ENCODE measurements at regions not wholly inside any gene's neighbourhood (a gene's known extent, or its start where the extent isn't known, plus 50 kb on each side); places are given as distances from the start of the nearest gene placed in this dataset.

DNA sequence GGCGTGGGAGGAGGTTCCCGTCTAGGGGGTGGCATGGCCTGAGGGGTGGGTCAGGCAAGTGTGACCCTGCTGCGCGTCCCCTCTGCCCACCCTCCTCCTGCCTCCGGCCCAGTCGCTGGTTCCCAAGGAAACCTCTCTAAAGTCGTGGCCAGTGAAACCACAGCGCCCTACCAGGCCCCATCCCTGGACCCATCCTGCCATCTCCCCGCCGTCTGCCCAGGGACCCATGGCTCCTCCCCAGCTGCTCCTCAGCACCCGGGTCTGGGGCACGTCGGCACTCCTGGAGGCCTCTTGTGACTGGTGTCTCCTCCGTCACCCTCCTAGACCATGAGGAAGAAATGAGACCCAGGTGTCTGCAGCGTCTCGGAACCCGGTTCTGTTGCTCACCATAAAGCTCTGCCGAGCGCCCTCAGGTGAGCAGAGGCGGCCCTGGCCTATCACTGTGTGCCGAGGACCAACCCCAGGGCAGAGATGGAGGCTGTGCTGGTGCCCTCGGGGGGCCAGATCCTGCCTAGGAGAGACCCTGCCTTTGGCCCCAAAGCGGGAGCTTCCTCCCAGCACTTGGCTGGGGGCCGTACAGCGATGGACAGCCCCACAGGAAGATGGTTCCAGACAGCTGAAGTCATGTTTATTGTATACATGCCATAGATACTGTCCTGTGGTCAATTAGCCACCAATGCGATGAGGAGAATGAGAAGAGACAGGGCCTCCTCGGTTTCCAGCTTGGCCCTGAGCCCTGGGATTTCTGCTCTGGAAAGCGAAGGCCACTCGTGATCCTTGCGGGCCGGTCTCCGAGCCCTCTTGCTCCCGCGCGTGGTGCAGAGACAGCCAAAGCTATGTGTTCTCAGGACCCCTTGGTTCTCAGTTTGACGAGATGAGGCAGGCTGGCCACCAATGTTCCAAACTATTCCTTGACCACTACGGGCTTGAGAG lies 222.5 kb upstream of the RTL1 start:
- intact Hi-C loops (cut with DNase I): no loop called here
- H3K9me3 ChIP-seq: no peaks in the 10 kb centered on the region
- H3K27ac ChIP-seq: no peak overlapping the region
- peaks cover 0 to 34% (median 21%) of the 10 kb centered on the region in 7 donors for H3K27me3 ChIP-seq
- DNase-seq: no peak
- peaks cover 0 to 2% (median 0%) of the 10 kb centered on the region in 9 donors for H3K4me1 ChIP-seq
- no peak for ATAC-seq
- H3K36me3 ChIP-seq: no peaks in the 10 kb centered on the region
- 85 to 89% methylated on average over 37 of the region's 37 CpGs for WGBS, 2 donors
- TF ChIP-seq, protein P1, sequence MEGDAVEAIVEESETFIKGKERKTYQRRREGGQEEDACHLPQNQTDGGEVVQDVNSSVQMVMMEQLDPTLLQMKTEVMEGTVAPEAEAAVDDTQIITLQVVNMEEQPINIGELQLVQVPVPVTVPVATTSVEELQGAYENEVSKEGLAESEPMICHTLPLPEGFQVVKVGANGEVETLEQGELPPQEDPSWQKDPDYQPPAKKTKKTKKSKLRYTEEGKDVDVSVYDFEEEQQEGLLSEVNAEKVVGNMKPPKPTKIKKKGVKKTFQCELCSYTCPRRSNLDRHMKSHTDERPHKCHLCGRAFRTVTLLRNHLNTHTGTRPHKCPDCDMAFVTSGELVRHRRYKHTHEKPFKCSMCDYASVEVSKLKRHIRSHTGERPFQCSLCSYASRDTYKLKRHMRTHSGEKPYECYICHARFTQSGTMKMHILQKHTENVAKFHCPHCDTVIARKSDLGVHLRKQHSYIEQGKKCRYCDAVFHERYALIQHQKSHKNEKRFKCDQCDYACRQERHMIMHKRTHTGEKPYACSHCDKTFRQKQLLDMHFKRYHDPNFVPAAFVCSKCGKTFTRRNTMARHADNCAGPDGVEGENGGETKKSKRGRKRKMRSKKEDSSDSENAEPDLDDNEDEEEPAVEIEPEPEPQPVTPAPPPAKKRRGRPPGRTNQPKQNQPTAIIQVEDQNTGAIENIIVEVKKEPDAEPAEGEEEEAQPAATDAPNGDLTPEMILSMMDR (IDR thresholded peaks at IDR 0.05): no peak
- H3K4me3 ChIP-seq: no peak overlapping the region

DNA sequence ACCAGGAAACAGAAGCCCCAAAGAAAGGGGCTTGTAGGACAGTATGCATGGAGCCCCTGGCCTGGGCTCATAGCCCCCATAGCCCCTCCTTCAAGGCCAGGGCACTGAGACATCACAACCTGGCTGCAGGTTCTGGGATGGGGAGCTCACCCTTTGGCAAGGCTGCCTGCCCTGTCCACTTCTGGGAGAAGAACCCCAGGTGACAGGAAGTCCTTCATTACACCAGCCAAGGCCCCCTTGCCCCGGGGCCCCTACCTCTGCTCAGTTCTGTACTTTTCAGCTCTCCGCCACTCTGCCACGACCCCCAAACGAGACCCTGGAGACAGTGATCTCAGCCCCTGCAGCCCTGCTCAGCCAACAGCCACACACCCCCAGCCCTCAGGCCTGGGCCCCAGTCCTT lies 223.2 kb upstream of the RTL1 start:
- H3K9me3 ChIP-seq: no peaks in the 10 kb centered on the region
- intact Hi-C loops (cut with DNase I): no loop called here
- peaks cover 0 to 39% (median 26%) of the 10 kb centered on the region in 7 donors for H3K27me3 ChIP-seq
- 73 to 77% methylated on average over 4 of the region's 4 CpGs for WGBS, 2 donors
- no peak overlapping the region for H3K4me3 ChIP-seq
- TF ChIP-seq, protein P1 (IDR thresholded peaks at IDR 0.05): no peak
- ATAC-seq (no peak), DNase-seq (no peak)
- H3K27ac ChIP-seq: no peak overlapping the region
- H3K36me3 ChIP-seq: no peaks in the 10 kb centered on the region
- H3K4me1 ChIP-seq: no peaks in the 10 kb centered on the region

DNA sequence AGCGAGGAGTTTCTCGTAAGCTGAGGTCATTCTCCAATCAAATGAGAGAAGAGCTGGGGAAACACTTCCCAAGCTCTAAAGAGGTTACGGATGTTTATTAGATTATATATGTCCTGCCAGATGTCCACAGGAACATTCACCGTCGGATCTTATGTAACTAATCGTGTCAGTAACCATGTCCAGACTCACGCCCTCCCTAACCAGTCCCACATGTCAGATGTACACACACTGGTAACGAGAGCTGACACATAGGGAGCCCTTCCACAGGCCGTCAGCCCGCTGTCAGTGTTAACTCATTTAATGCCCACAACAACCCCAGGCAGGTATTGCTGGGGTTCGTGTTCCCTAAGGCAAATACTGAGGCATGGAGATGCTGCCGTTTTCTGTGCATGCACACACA lies 223.7 kb upstream of the RTL1 start:
- Histone ChIP-seq H3K4me1 (no peaks in the 10 kb centered on the region), H3K27ac (no peak overlapping the region), H3K27me3 (peaks cover 0 to 42% (median 31%) of the 10 kb centered on the region in 7 donors), H3K4me3 (no peak overlapping the region), H3K9me3 (no peaks in the 10 kb centered on the region), H3K36me3 (no peaks in the 10 kb centered on the region)
- DNase-seq (no peak), ATAC-seq (no peak)
- intact Hi-C loops (cut with DNase I): no loop called here
- 78 to 81% methylated on average over 12 of the region's 12 CpGs for WGBS, 2 donors
- TF ChIP-seq, protein P1 (IDR thresholded peaks at IDR 0.05): no peak

DNA sequence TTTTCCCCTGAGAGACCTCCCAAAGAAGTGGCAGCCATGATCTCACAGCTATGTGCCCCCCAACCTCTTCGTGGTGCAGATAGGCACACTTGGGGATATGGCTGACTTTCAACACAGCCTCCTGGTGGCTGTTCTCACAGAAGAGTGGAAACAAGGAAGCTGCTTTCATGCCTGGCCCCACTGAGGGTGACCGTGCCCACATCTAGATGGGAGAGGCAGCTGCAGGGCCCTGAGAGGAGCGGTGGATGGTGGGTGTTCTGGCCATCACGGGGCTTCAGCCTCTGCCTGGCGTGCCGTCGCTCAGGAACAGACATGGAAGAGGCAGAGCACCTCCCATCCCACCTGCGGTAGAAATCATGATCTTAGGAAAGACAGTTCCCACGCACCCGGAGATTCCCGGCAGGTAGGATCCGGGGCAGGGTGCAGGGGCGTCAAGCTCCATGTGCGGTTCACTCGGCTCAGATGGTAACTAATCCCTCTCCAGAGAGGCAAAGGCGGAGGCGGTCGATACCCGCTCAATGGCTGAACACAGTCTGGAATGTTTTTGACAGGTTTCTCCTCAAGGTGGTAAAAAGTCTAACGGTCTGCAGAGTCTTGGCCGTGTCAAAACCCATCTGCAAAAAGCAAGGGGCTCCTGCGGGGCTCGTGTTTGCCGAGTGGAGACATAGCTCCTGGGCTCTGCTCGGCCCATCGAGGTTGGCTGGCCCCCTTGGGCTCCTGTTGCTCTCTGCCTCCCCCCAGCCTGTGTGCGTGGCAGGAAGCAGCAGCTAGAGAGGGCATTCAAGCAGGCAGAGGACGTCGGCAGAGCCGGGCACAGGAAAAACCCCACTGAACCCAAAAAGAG lies 225.2 kb upstream of the RTL1 start:
- no peaks in the 10 kb centered on the region for H3K9me3 ChIP-seq
- peaks cover 0 to 51% (median 41%) of the 10 kb centered on the region in 7 donors for H3K27me3 ChIP-seq
- DNase-seq: no peak
- intact Hi-C loops (cut with DNase I): no loop called here
- H3K4me3 ChIP-seq: no peak overlapping the region
- no peak overlapping the region for H3K27ac ChIP-seq
- ATAC-seq: no peak
- H3K4me1 ChIP-seq: no peaks in the 10 kb centered on the region
- no peaks in the 10 kb centered on the region for H3K36me3 ChIP-seq
- 72 to 76% methylated on average over 30 of the region's 30 CpGs for WGBS, 2 donors
- TF ChIP-seq, protein P1 (IDR thresholded peaks at IDR 0.05): no peak
